Gastroesophageal sphincter (tissue), 4 donors: ENCODE measurements at regions not wholly inside any gene's neighbourhood (a gene's known extent, or its start where the extent isn't known, plus 50 kb on each side); places are given as distances from the start of the nearest gene placed in this dataset.

ENCODE experiments used
- ATAC-seq: fragments of 150-250 bp; one replicate; pipeline ENCODE4 v1.9.1; 2016; ENCODE audit warnings: mild to moderate bottlenecking, moderate library complexity
- H3K27ac ChIP-seq, 4 donors: fragments of 200-600 bp; sonication (generic) in 3 of 4; 1 replicate in 3 of 4; 2 replicates in 1 of 4; pipeline ENCODE4 v1.5.1; 2016 to 2019
- H3K27me3 ChIP-seq: fragments of 200-600 bp; sonication (generic); one replicate; pipeline ENCODE4 v1.5.1; 2019
- H3K36me3 ChIP-seq, 2 donors: fragments of 200-600 bp; sonication (generic); one replicate each; pipeline ENCODE4 v1.5.1; 2019; ENCODE audit warnings: control low read depth in 1 of 2
- H3K4me1 ChIP-seq, 3 donors: fragments of 200-600 bp; sonication (generic); 1 replicate in 2 of 3; 2 replicates in 1 of 3; pipeline ENCODE4 v1.5.1; 2016 to 2019; ENCODE audit warnings: control low read depth in 2 of 3
- H3K4me3 ChIP-seq, 2 donors: fragments of 200-600 bp; sonication (generic); one replicate each; pipeline ENCODE4 v1.5.1; 2019; ENCODE audit warnings: mild to moderate bottlenecking in 1 of 2, moderate library complexity in 1 of 2
- H3K9me3 ChIP-seq, 3 donors: fragments of 200-600 bp; sonication (generic); one replicate each; pipeline ENCODE4 v1.5.1; 2017 to 2019; ENCODE audit warnings: control low read depth in 2 of 3
- CTCF ChIP-seq, 4 experiments: fragments of 200-600 bp in 2 of 4; fragments of 450-650 bp in 2 of 4; sonication (generic) in 1 of 4; IDR thresholded peaks; one replicate each; pipeline ENCODE4 v1.5.1; 2017 to 2019; ENCODE audit warnings: antibody characterized with exemption in 4 of 4, mild to moderate bottlenecking in 2 of 4, moderate library complexity in 2 of 4
- EP300 ChIP-seq: sonication (generic); formaldehyde crosslinking; IDR thresholded peaks from one replicate; pipeline ENCODE4 v1.6.1; 2017; ENCODE audit warnings: antibody characterized with exemption, mild to moderate bottlenecking
- POLR2A ChIP-seq, 2 donors: fragments of 450-650 bp; IDR thresholded peaks; one replicate each; pipeline ENCODE4 v1.6.1; 2017; ENCODE audit warnings: antibody characterized with exemption in 2 of 2, mild to moderate bottlenecking in 2 of 2, moderate library complexity in 1 of 2
- POLR2AphosphoS5 ChIP-seq: sonication (generic); formaldehyde crosslinking; IDR thresholded peaks from one replicate; pipeline ENCODE4 v1.6.1; 2017; ENCODE audit warnings: antibody characterized with exemption
- WGBS, 2 donors: methylation state at CpG; one replicate each; pipeline ENCODE4 v1.1.5; 2018; ENCODE audit warnings: low coverage in 1 of 2; 5-methylcytosine and 5-hydroxymethylcytosine counted together

GRCh38 chr17:83194761-83195329 lies 115.4 kb downstream of the METRNL start:
- Histone ChIP-seq H3K4me1 (peaks cover 0 to 68% (median 26%) of the 10 kb centered on the region in 3 donors), H3K27ac (peak overlapping the region; percentile 4 to 73 (median 68)), H3K9me3 (no peaks in the 10 kb centered on the region), H3K4me3 (no peak overlapping the region), H3K27me3 (no peaks in the 10 kb centered on the region), H3K36me3 (no peaks in the 10 kb centered on the region)
- peak; percentile 4 for ATAC-seq
- TF ChIP-seq EP300: no peak
- no peak for TF ChIP-seq CTCF (IDR thresholded peaks at IDR 0.05)
- TF ChIP-seq POLR2AphosphoS5: no peak
- WGBS, 2 donors: no CpG with 5 or more reads among the region's 24 CpGs

GRCh38 chr17:83195330-83196023 lies 116.1 kb downstream of the METRNL start:
- Histone ChIP-seq H3K36me3 (no peaks in the 10 kb centered on the region), H3K4me3 (no peak overlapping the region), H3K4me1 (peaks cover 0 to 64% (median 19%) of the 10 kb centered on the region in 3 donors), H3K9me3 (no peaks in the 10 kb centered on the region), H3K27ac (peak overlapping the region; percentile 4 to 73 (median 68)), H3K27me3 (no peaks in the 10 kb centered on the region)
- 43% methylated on average over 6 of the region's 20 CpGs; no CpG with 5 or more reads in 1 of the 2 donors for WGBS, 2 donors
- peak; percentile 50 for ATAC-seq
- TF ChIP-seq EP300 (no peak), CTCF (IDR thresholded peaks at IDR 0.05) (peak in 1 of 4 experiments; percentile 24), POLR2A (IDR thresholded peaks at IDR 0.05) (no peak), POLR2AphosphoS5 (peak; percentile 31)

- Histone ChIP-seq H3K4me1 (peaks cover 0 to 64% (median 15%) of the 10 kb centered on the region in 3 donors), H3K4me3 (no peak overlapping the region), H3K36me3 (no peaks in the 10 kb centered on the region), H3K27ac (peak overlapping the region in 3 of 4 donors; percentile 66 to 73 (median 69)), H3K9me3 (no peaks in the 10 kb centered on the region), H3K27me3 (no peaks in the 10 kb centered on the region)
- WGBS, 2 donors: no CpG with 5 or more reads among the region's 9 CpGs
- TF ChIP-seq POLR2A (IDR thresholded peaks at IDR 0.05) (no peak), EP300 (no peak), POLR2AphosphoS5 (no peak), CTCF (IDR thresholded peaks at IDR 0.05) (no peak)
- no peak for ATAC-seq
Observed at GRCh38 chr17:83196024-83196365, 116.6 kb downstream of the METRNL start.

- peaks cover 0 to 64% (median 19%) of the 10 kb centered on the region in 3 donors for H3K4me1 ChIP-seq
- no peak overlapping the region for H3K4me3 ChIP-seq
- no peak for ATAC-seq
- H3K27me3 ChIP-seq: no peaks in the 10 kb centered on the region
- TF ChIP-seq POLR2A (IDR thresholded peaks at IDR 0.05) (no peak), CTCF (IDR thresholded peaks at IDR 0.05) (no peak), POLR2AphosphoS5 (no peak), EP300 (no peak)
- H3K27ac ChIP-seq: peak overlapping the region in 3 of 4 donors; percentile 66 to 73 (median 69)
- H3K36me3 ChIP-seq: no peaks in the 10 kb centered on the region
- WGBS, 2 donors: 97% methylated on average over 9 of the region's 10 CpGs; no CpG with 5 or more reads in 1 of the 2 donors
- H3K9me3 ChIP-seq: no peaks in the 10 kb centered on the region
Observed at GRCh38 chr17:83196366-83196765, 117.0 kb downstream of the METRNL start.
